ENCODE measurements at regions not wholly inside any gene's neighbourhood (a gene's known extent, or its start where the extent isn't known, plus 50 kb on each side); places are given as distances from the start of the nearest gene placed in this dataset.
"Not testable (repeated sequence)": the region's sequence is repeated elsewhere in the genome, so short reads cannot be mapped to it uniquely, and the experiment has no call there.

GRCh38 chr3:34679055-34679454 lies 880.6 kb downstream of the PDCD6IP start:
- DNase-seq = not testable (repeated sequence)

- DNase-seq = peak; percentile 63
Measured at GRCh38 chr3:34683851-34684250, 885.4 kb downstream of the PDCD6IP start.

- no peak for DNase-seq
Measured at GRCh38 chr3:34686541-34686940, 888.1 kb downstream of the PDCD6IP start.

- no peak for DNase-seq
Measured at GRCh38 chr3:34687671-34688070, 889.2 kb downstream of the PDCD6IP start.

GRCh38 chr3:34696831-34697230 lies 898.4 kb downstream of the PDCD6IP start:
- peak; percentile 3 for DNase-seq

- DNase-seq = no peak
Measured at GRCh38 chr3:34703053-34703452, 904.6 kb downstream of the PDCD6IP start.

GRCh38 chr3:34724916-34725499 lies 914.3 kb upstream of the ARPP21 start:
- DNase-seq = no peak

GRCh38 chr3:34725774-34726173 lies 913.6 kb upstream of the ARPP21 start:
- no peak for DNase-seq

- no peak for DNase-seq
Measured at GRCh38 chr3:34727700-34728099, 911.6 kb upstream of the ARPP21 start.

- DNase-seq = no peak
Measured at GRCh38 chr3:34742151-34742550, 897.2 kb upstream of the ARPP21 start.

- DNase-seq = no peak
Measured at GRCh38 chr3:34758630-34759261, 880.6 kb upstream of the ARPP21 start.

- DNase-seq = no peak
Measured at GRCh38 chr3:34777386-34777785, 861.9 kb upstream of the ARPP21 start.

GRCh38 chr3:34779092-34779491 lies 860.2 kb upstream of the ARPP21 start:
- no peak for DNase-seq

- no peak for DNase-seq
Measured at GRCh38 chr3:34780294-34780693, 859.0 kb upstream of the ARPP21 start.

GRCh38 chr3:34780973-34781372 lies 858.4 kb upstream of the ARPP21 start:
- peak; percentile 43 for DNase-seq

- DNase-seq = peak; percentile 13
Measured at GRCh38 chr3:34782871-34783270, 856.5 kb upstream of the ARPP21 start.

- DNase-seq = peak; percentile 61
Measured at GRCh38 chr3:34783876-34784275, 855.4 kb upstream of the ARPP21 start.

- peak; percentile 42 for DNase-seq
Measured at GRCh38 chr3:34793057-34793456, 846.3 kb upstream of the ARPP21 start.

- DNase-seq = no peak
Measured at GRCh38 chr3:34807611-34808010, 831.7 kb upstream of the ARPP21 start.

- no peak for DNase-seq
Measured at GRCh38 chr3:34808287-34808686, 831.0 kb upstream of the ARPP21 start.

- DNase-seq = no peak
Measured at GRCh38 chr3:34828847-34829246, 810.5 kb upstream of the ARPP21 start.

- no peak for DNase-seq
Measured at GRCh38 chr3:34832865-34833508, 806.3 kb upstream of the ARPP21 start.

- peak; percentile 23 for DNase-seq
Measured at GRCh38 chr3:34837848-34838741, 801.2 kb upstream of the ARPP21 start.

All from fibroblast of skin of back (primary cell).